ENCODE measurements at regions not wholly inside any gene's neighbourhood (a gene's known extent, or its start where the extent isn't known, plus 50 kb on each side); places are given as distances from the start of the nearest gene placed in this dataset.

- Mint-ChIP-seq H3K4me1 (ENCODE audit: unreplicated experiment) (no peaks in the 10 kb centered on the region), H3K27me3 (ENCODE audit: unreplicated experiment) (peaks cover 4% of the 10 kb centered on the region)
Observed at GRCh38 chr4:176540814-176541213, 221.0 kb downstream of the SPCS3 start.

GRCh38 chr4:176545872-176546271, 226.1 kb downstream of the SPCS3 start:
- peaks cover 9% of the 10 kb centered on the region for H3K4me1 Mint-ChIP-seq (ENCODE audit: unreplicated experiment)
- DNase-seq (ENCODE audit: extremely low spot score, unreplicated experiment): no peak
- H3K4me3 Mint-ChIP-seq (ENCODE audit: unreplicated experiment): no peak overlapping the region
- TF ChIP-seq CTCF (IDR thresholded peaks at IDR 0.05): no peak
- no peaks in the 10 kb centered on the region for H3K9me3 Mint-ChIP-seq (ENCODE audit: unreplicated experiment)
- no peaks in the 10 kb centered on the region for H3K36me3 Mint-ChIP-seq (ENCODE audit: unreplicated experiment)
- peaks cover 4% of the 10 kb centered on the region for H3K27me3 Mint-ChIP-seq (ENCODE audit: unreplicated experiment)
- H3K27ac Mint-ChIP-seq (ENCODE audit: unreplicated experiment): no peak overlapping the region

More at GRCh38 chr4:176540814-176541213, 221.0 kb downstream of the SPCS3 start:
- no peak for DNase-seq (ENCODE audit: extremely low spot score, unreplicated experiment)
- Mint-ChIP-seq H3K4me3 (ENCODE audit: unreplicated experiment) (no peak overlapping the region), H3K27ac (ENCODE audit: unreplicated experiment) (no peak overlapping the region), H3K9me3 (ENCODE audit: unreplicated experiment) (no peaks in the 10 kb centered on the region), H3K36me3 (ENCODE audit: unreplicated experiment) (no peaks in the 10 kb centered on the region)
- TF ChIP-seq CTCF (IDR thresholded peaks at IDR 0.05): no peak

GRCh38 chr4:176546975-176547374, 227.2 kb downstream of the SPCS3 start:
- no peaks in the 10 kb centered on the region for H3K9me3 Mint-ChIP-seq (ENCODE audit: unreplicated experiment)
- no peaks in the 10 kb centered on the region for H3K36me3 Mint-ChIP-seq (ENCODE audit: unreplicated experiment)
- peaks cover 4% of the 10 kb centered on the region for H3K27me3 Mint-ChIP-seq (ENCODE audit: unreplicated experiment)
- peaks cover 9% of the 10 kb centered on the region for H3K4me1 Mint-ChIP-seq (ENCODE audit: unreplicated experiment)
- no peak overlapping the region for H3K4me3 Mint-ChIP-seq (ENCODE audit: unreplicated experiment)
- no peak overlapping the region for H3K27ac Mint-ChIP-seq (ENCODE audit: unreplicated experiment)
- no peak for TF ChIP-seq CTCF (IDR thresholded peaks at IDR 0.05)
- DNase-seq (ENCODE audit: extremely low spot score, unreplicated experiment): no peak

- Mint-ChIP-seq H3K27me3 (ENCODE audit: unreplicated experiment) (no peaks in the 10 kb centered on the region), H3K4me3 (ENCODE audit: unreplicated experiment) (no peak overlapping the region), H3K9me3 (ENCODE audit: unreplicated experiment) (peaks cover 14% of the 10 kb centered on the region), H3K36me3 (ENCODE audit: unreplicated experiment) (no peaks in the 10 kb centered on the region), H3K4me1 (ENCODE audit: unreplicated experiment) (peaks cover 9% of the 10 kb centered on the region), H3K27ac (ENCODE audit: unreplicated experiment) (no peak overlapping the region)
- no peak for TF ChIP-seq CTCF (IDR thresholded peaks at IDR 0.05)
- no peak for DNase-seq (ENCODE audit: extremely low spot score, unreplicated experiment)
Observed at GRCh38 chr4:176548571-176548970, 228.8 kb downstream of the SPCS3 start.

- DNase-seq (ENCODE audit: extremely low spot score, unreplicated experiment): no peak
- H3K27ac Mint-ChIP-seq (ENCODE audit: unreplicated experiment): no peak overlapping the region
- peaks cover 9% of the 10 kb centered on the region for H3K4me1 Mint-ChIP-seq (ENCODE audit: unreplicated experiment)
- H3K36me3 Mint-ChIP-seq (ENCODE audit: unreplicated experiment): no peaks in the 10 kb centered on the region
- no peak overlapping the region for H3K4me3 Mint-ChIP-seq (ENCODE audit: unreplicated experiment)
- no peaks in the 10 kb centered on the region for H3K27me3 Mint-ChIP-seq (ENCODE audit: unreplicated experiment)
- peaks cover 18% of the 10 kb centered on the region for H3K9me3 Mint-ChIP-seq (ENCODE audit: unreplicated experiment)
- TF ChIP-seq CTCF (IDR thresholded peaks at IDR 0.05): no peak
Observed at GRCh38 chr4:176549161-176549865, 229.5 kb downstream of the SPCS3 start.

Measured in osteocyte (in vitro differentiated cells).